ENCODE measurements at regions not wholly inside any gene's neighbourhood (a gene's known extent, or its start where the extent isn't known, plus 50 kb on each side); places are given as distances from the start of the nearest gene placed in this dataset.

GRCh38 chr14:103225476-103225875 lies 102.2 kb downstream of the TNFAIP2 start:
- peaks cover 19% of the 10 kb centered on the region for H3K27me3 ChIP-seq (ENCODE audit: control insufficient read depth, insufficient read depth, low read length)
- no peak for TF ChIP-seq CTCF (IDR thresholded peaks at IDR 0.05; ENCODE audit: insufficient read depth, low read length, severe bottlenecking)
- FAIRE-seq: peak; percentile 7
- H3K36me3 ChIP-seq (ENCODE audit: control insufficient read depth, insufficient read depth, low read length): no peaks in the 10 kb centered on the region
- H3K4me3 ChIP-seq (ENCODE audit: low read depth, low read length): no peak overlapping the region
- DNase-seq (ENCODE audit: low read depth): no peak

- H3K4me3 ChIP-seq (ENCODE audit: low read depth, low read length): no peak overlapping the region
- H3K27me3 ChIP-seq (ENCODE audit: control insufficient read depth, insufficient read depth, low read length): peaks cover 13% of the 10 kb centered on the region
- no peak for DNase-seq (ENCODE audit: low read depth)
- FAIRE-seq: no peak
- H3K36me3 ChIP-seq (ENCODE audit: control insufficient read depth, insufficient read depth, low read length): no peaks in the 10 kb centered on the region
- TF ChIP-seq CTCF (IDR thresholded peaks at IDR 0.05; ENCODE audit: insufficient read depth, low read length, severe bottlenecking): no peak
These were observed 104.0 kb downstream of the TNFAIP2 start for GRCh38 chr14:103227094-103227768.

GRCh38 chr14:103228076-103228806 lies 105.0 kb downstream of the TNFAIP2 start:
- TF ChIP-seq CTCF (IDR thresholded peaks at IDR 0.05; ENCODE audit: insufficient read depth, low read length, severe bottlenecking): no peak
- Histone ChIP-seq H3K36me3 (ENCODE audit: control insufficient read depth, insufficient read depth, low read length) (no peaks in the 10 kb centered on the region), H3K27me3 (ENCODE audit: control insufficient read depth, insufficient read depth, low read length) (peaks cover 10% of the 10 kb centered on the region), H3K4me3 (ENCODE audit: low read depth, low read length) (no peak overlapping the region)
- no peak for FAIRE-seq
- DNase-seq (ENCODE audit: low read depth): no peak

GRCh38 chr14:103228866-103229265 lies 105.2 kb upstream of the EIF5 start:
- TF ChIP-seq CTCF (IDR thresholded peaks at IDR 0.05; ENCODE audit: insufficient read depth, low read length, severe bottlenecking): no peak
- H3K36me3 ChIP-seq (ENCODE audit: control insufficient read depth, insufficient read depth, low read length): no peaks in the 10 kb centered on the region
- H3K27me3 ChIP-seq (ENCODE audit: control insufficient read depth, insufficient read depth, low read length): peaks cover 10% of the 10 kb centered on the region
- no peak overlapping the region for H3K4me3 ChIP-seq (ENCODE audit: low read depth, low read length)
- FAIRE-seq (peak; percentile 32), DNase-seq (ENCODE audit: low read depth) (no peak)

GRCh38 chr14:103230021-103230420 lies 104.0 kb upstream of the EIF5 start:
- H3K4me3 ChIP-seq (ENCODE audit: low read depth, low read length): no peak overlapping the region
- no peak for TF ChIP-seq CTCF (IDR thresholded peaks at IDR 0.05; ENCODE audit: insufficient read depth, low read length, severe bottlenecking)
- H3K36me3 ChIP-seq (ENCODE audit: control insufficient read depth, insufficient read depth, low read length): no peaks in the 10 kb centered on the region
- peaks cover 5% of the 10 kb centered on the region for H3K27me3 ChIP-seq (ENCODE audit: control insufficient read depth, insufficient read depth, low read length)
- DNase-seq (ENCODE audit: low read depth): no peak
- FAIRE-seq: no peak
